HEK293T (cell line): ENCODE measurements at regions not wholly inside any gene's neighbourhood (a gene's known extent, or its start where the extent isn't known, plus 50 kb on each side); places are given as distances from the start of the nearest gene placed in this dataset.

Source experiments
- CTCF ChIA-PET: fragments of 350-600 bp; formaldehyde crosslinking; extraction: SDS; loops from one replicate; lab custom pipeline; 2021; ENCODE audit warnings: antibody characterized with exemption, inconsistent platforms; lab: Yijun Ruan, JAX
- POLR2A ChIA-PET: fragments of 350-600 bp; formaldehyde crosslinking; extraction: SDS; loops from one replicate; lab custom pipeline; 2020; ENCODE audit warnings: antibody characterized with exemption, inconsistent platforms; lab: Yijun Ruan, JAX
- DNase-seq: peaks from one replicate; pipeline ENCODE4 v3.0.0; 2012; ENCODE audit warnings: mixed read lengths; ENCODE audit errors: extremely low spot score
- ARNT ChIP-seq: fragments of 450-650 bp; IDR thresholded peaks from 2 replicates; pipeline ENCODE4 v1.6.1; 2017; ENCODE audit warnings: mild to moderate bottlenecking
- BHLHE40 ChIP-seq: fragments of 450-650 bp; IDR thresholded peaks from 2 replicates; pipeline ENCODE4 v1.6.1; 2016; ENCODE audit warnings: mild to moderate bottlenecking, moderate library complexity, borderline replicate concordance
- CTBP1 ChIP-seq: fragments of 450-650 bp; IDR thresholded peaks from 2 replicates; pipeline ENCODE4 v1.6.1; 2016; ENCODE audit warnings: borderline replicate concordance
- ELF4 ChIP-seq: fragments of 450-650 bp; IDR thresholded peaks from 2 replicates; pipeline ENCODE4 v1.6.1; 2017; ENCODE audit warnings: antibody characterized with exemption
- FOXA1 ChIP-seq: fragments of 450-650 bp; IDR thresholded peaks from 2 replicates; pipeline ENCODE4 v1.6.1; 2016; ENCODE audit warnings: mild to moderate bottlenecking
- FOXK2 ChIP-seq: fragments of 450-650 bp; IDR thresholded peaks from 2 replicates; pipeline ENCODE4 v1.6.1; 2016; ENCODE audit warnings: mild to moderate bottlenecking
- FOXM1 ChIP-seq: fragments of 450-650 bp; IDR thresholded peaks from 2 replicates; pipeline ENCODE4 v1.6.1; 2017; ENCODE audit warnings: mild to moderate bottlenecking, borderline replicate concordance
- HDGF ChIP-seq: fragments of 450-650 bp; IDR thresholded peaks from 2 replicates; pipeline ENCODE4 v1.6.1; 2017; ENCODE audit warnings: antibody characterized with exemption, borderline replicate concordance
- L3MBTL2 ChIP-seq: fragments of 450-650 bp; conservative IDR thresholded peaks from 2 replicates; pipeline ENCODE4 v1.6.1; 2016; ENCODE audit warnings: mild to moderate bottlenecking
- LEF1 ChIP-seq: fragments of 450-650 bp; IDR thresholded peaks from 2 replicates; pipeline ENCODE4 v1.6.1; 2017; ENCODE audit warnings: mild to moderate bottlenecking, borderline replicate concordance
- NFRKB ChIP-seq: fragments of 450-650 bp; IDR thresholded peaks from 2 replicates; pipeline ENCODE4 v1.6.1; 2016; ENCODE audit warnings: mild to moderate bottlenecking, moderate library complexity
- PKNOX1 ChIP-seq: fragments of 450-650 bp; IDR thresholded peaks from 2 replicates; pipeline ENCODE4 v1.6.1; 2016
- SP1 ChIP-seq: fragments of 450-650 bp; IDR thresholded peaks from 2 replicates; pipeline ENCODE4 v1.6.1; 2017
- SUZ12 ChIP-seq: fragments of 450-650 bp; IDR thresholded peaks from 2 replicates; pipeline ENCODE4 v1.6.1; 2016; ENCODE audit warnings: mild to moderate bottlenecking
- TARDBP ChIP-seq: fragments of 450-650 bp; IDR thresholded peaks from 2 replicates; pipeline ENCODE4 v1.6.1; 2016
- ZNF384 ChIP-seq: fragments of 450-650 bp; IDR thresholded peaks from 2 replicates; pipeline ENCODE4 v1.6.1; 2016

GRCh38 chr13:34868733-34869132, 73.3 kb upstream of the NBEA start:
- TF ChIP-seq FOXA1 (no peak), HDGF (no peak), ZNF384 (no peak)
- no peak for DNase-seq
- CTCF ChIA-PET, result no interaction called here
- POLR2A ChIA-PET, result no interaction called here

- no peak for DNase-seq
- CTCF ChIA-PET, result no interaction called here
- TF ChIP-seq PKNOX1 (no peak), SUZ12 (no peak), TARDBP (no peak), BHLHE40 (no peak), FOXK2 (no peak), LEF1 (no peak), L3MBTL2 (no peak), ELF4 (no peak), HDGF (no peak), SP1 (no peak)
- POLR2A ChIA-PET, result no interaction called here
These were observed 72.4 kb upstream of the NBEA start for GRCh38 chr13:34869696-34870095.

- DNase-seq, result no peak
- CTCF ChIA-PET, result no interaction called here
- TF ChIP-seq FOXM1 (no peak), PKNOX1 (no peak), ARNT (no peak), ELF4 (no peak), HDGF (no peak), FOXA1 (no peak), BHLHE40 (no peak), L3MBTL2 (no peak), SP1 (no peak)
- POLR2A ChIA-PET, result no interaction called here
These were observed 63.7 kb upstream of the NBEA start for GRCh38 chr13:34878329-34878728.

GRCh38 chr13:34879851-34880250, 62.2 kb upstream of the NBEA start:
- TF ChIP-seq NFRKB, result no peak
- no peak for TF ChIP-seq SP1
- TF ChIP-seq SUZ12, result no peak
- no peak for TF ChIP-seq FOXM1
- no peak for TF ChIP-seq FOXA1
- no peak for TF ChIP-seq HDGF
- TF ChIP-seq CTBP1, result no peak
- TF ChIP-seq TARDBP, result no peak
- TF ChIP-seq ZNF384, result no peak
- no peak for TF ChIP-seq L3MBTL2
- TF ChIP-seq FOXK2, result no peak
- no peak for TF ChIP-seq LEF1
- TF ChIP-seq BHLHE40, result no peak
- TF ChIP-seq PKNOX1, result no peak
- no peak for TF ChIP-seq ELF4
- TF ChIP-seq ARNT, result no peak
- ChIA-PET CTCF (no interaction called here), POLR2A (no interaction called here)
- DNase-seq, result no peak

GRCh38 chr13:34881494-34881893, 60.6 kb upstream of the NBEA start:
- ChIA-PET CTCF (no interaction called here), POLR2A (no interaction called here)
- no peak for TF ChIP-seq CTBP1
- TF ChIP-seq SP1, result no peak
- TF ChIP-seq L3MBTL2, result no peak
- no peak for TF ChIP-seq TARDBP
- no peak for TF ChIP-seq SUZ12
- no peak for TF ChIP-seq FOXK2
- no peak for TF ChIP-seq FOXA1
- no peak for TF ChIP-seq ARNT

GRCh38 chr13:34883396-34883795, 58.7 kb upstream of the NBEA start:
- no peak for TF ChIP-seq BHLHE40
- TF ChIP-seq FOXK2, result no peak
- TF ChIP-seq ARNT, result no peak
- TF ChIP-seq FOXA1, result no peak
- no peak for TF ChIP-seq ZNF384
- TF ChIP-seq NFRKB, result no peak
- TF ChIP-seq LEF1, result no peak
- no peak for TF ChIP-seq TARDBP
- CTCF ChIA-PET, result interaction anchor here (0.5 kb wide), 1 partner anchor 55 kb away, joined by 3 read pairs; no protein-coding TSS in a partner anchor
- no peak for DNase-seq
- POLR2A ChIA-PET, result no interaction called here

More at GRCh38 chr13:34881494-34881893, 60.6 kb upstream of the NBEA start:
- no peak for DNase-seq

GRCh38 chr13:34884366-34884765, 57.7 kb upstream of the NBEA start:
- no peak for DNase-seq
- POLR2A ChIA-PET, result no interaction called here
- TF ChIP-seq FOXA1 (no peak), FOXM1 (no peak), HDGF (no peak), ARNT (no peak), ELF4 (no peak), LEF1 (no peak), SUZ12 (no peak), SP1 (no peak), TARDBP (no peak), ZNF384 (no peak), BHLHE40 (no peak), FOXK2 (no peak), NFRKB (no peak), L3MBTL2 (no peak)
- CTCF ChIA-PET, result no interaction called here
